Panc1 (cell line): ENCODE measurements at regions not wholly inside any gene's neighbourhood (a gene's known extent, or its start where the extent isn't known, plus 50 kb on each side); places are given as distances from the start of the nearest gene placed in this dataset.

ENCODE experiments used
- CTCF ChIP-seq: fragments of 450-650 bp; IDR thresholded peaks from 2 replicates; pipeline ENCODE4 v1.5.1; 2017; ENCODE audit warnings: mild to moderate bottlenecking
- SIN3A ChIP-seq: IDR thresholded peaks from 2 replicates; pipeline ENCODE4 v1.6.1; 2012; ENCODE audit warnings: low read depth, mild to moderate bottlenecking, low read length, moderate library complexity, borderline replicate concordance; ENCODE audit not compliant: insufficient read depth

- TF ChIP-seq SIN3A (no peak), CTCF (no peak)
Observed at GRCh38 chr5:116673453-116673852, 98.8 kb upstream of the SEMA6A start.
